H1 (cell line): ENCODE measurements at regions not wholly inside any gene's neighbourhood (a gene's known extent, or its start where the extent isn't known, plus 50 kb on each side); places are given as distances from the start of the nearest gene placed in this dataset.

ENCODE experiments used
- CTCF ChIA-PET: fragments of 300-600 bp; sonication (Branson Sonifier 250); formaldehyde crosslinking; loops from one replicate; lab custom pipeline; 2021; ENCODE audit not compliant: partially characterized antibody; lab: Charles Lee
- POLR2A ChIA-PET: fragments of 300-600 bp; sonication (Branson Sonifier 250); formaldehyde crosslinking; loops from one replicate; lab custom pipeline; 2021; ENCODE audit warnings: inconsistent platforms; ENCODE audit not compliant: partially characterized antibody; lab: Charles Lee
- DNase-seq, 2 experiments: peaks; one replicate each; pipeline versions ENCODE4 v3.0.0 to v3.0.0-alpha.2; 2010 to 2022; ENCODE audit warnings: low spot score in 2 of 2, low read depth in 1 of 2, mixed read lengths in 1 of 2
- FAIRE-seq: peaks from 2 replicates; lab custom pipeline; 2011; peaks lifted over from hg19 to GRCh38; lab: Jason Lieb, UNC
- H2AFZ ChIP-seq: 2 replicates; pipeline ENCODE4 v1.8.1; 2012; ENCODE audit warnings: low read length, inconsistent platforms
- H2AK5ac ChIP-seq: 2 replicates; pipeline ENCODE4 v1.6.1; 2013; ENCODE audit warnings: low read depth, low read length
- H2BK120ac ChIP-seq: replicated peaks from 2 replicates; pipeline ENCODE3; 2013; ENCODE audit warnings: low read depth, low read length, inconsistent platforms
- H2BK12ac ChIP-seq: 2 replicates; pipeline ENCODE4 v1.6.1; 2013; ENCODE audit warnings: low read depth, low read length
- H2BK15ac ChIP-seq: 2 replicates; pipeline ENCODE4 v1.6.1; 2013; ENCODE audit warnings: low read length
- H2BK20ac ChIP-seq: 2 replicates; pipeline ENCODE4 v1.6.1; 2013; ENCODE audit warnings: low read length
- H2BK5ac ChIP-seq: 2 replicates; pipeline ENCODE4 v1.6.1; 2013; ENCODE audit warnings: low read depth, low read length
- H3K14ac ChIP-seq: 2 replicates; pipeline ENCODE4 v1.6.1; 2013; ENCODE audit warnings: inconsistent platforms; ENCODE audit not compliant: insufficient read length
- H3K18ac ChIP-seq: 2 replicates; pipeline ENCODE4 v1.6.1; 2013; ENCODE audit warnings: low read length; ENCODE audit errors: extremely low read depth
- H3K23ac ChIP-seq: 2 replicates; pipeline ENCODE4 v1.6.1; 2013; ENCODE audit warnings: inconsistent platforms; ENCODE audit not compliant: insufficient read length
- H3K23me2 ChIP-seq: 2 replicates; pipeline ENCODE4 v1.6.1; 2013; ENCODE audit warnings: low read depth, low read length
- H3K27ac ChIP-seq: 2 replicates; pipeline ENCODE4 v1.6.1; 2011; ENCODE audit warnings: low read depth, low read length, inconsistent platforms
- H3K27me3 ChIP-seq, 4 experiments: replicated peaks in 1 of 4; 1 replicate in 1 of 4; 2 replicates in 3 of 4; pipeline versions ENCODE4 v1.6.1 to v1.8.1; 2011 to 2013; ENCODE audit warnings: low read length in 3 of 4, mild to moderate bottlenecking in 3 of 4, inconsistent platforms in 2 of 4, mixed read lengths in 2 of 4, moderate library complexity in 1 of 4; ENCODE audit not compliant: control insufficient read depth in 3 of 4, insufficient read depth in 3 of 4; ENCODE audit errors: extremely low read depth in 1 of 4
- H3K36me3 ChIP-seq, 4 experiments: 2 replicates each; pipeline versions ENCODE4 v1.6.1 to v1.8.1; 2011 to 2013; ENCODE audit warnings: mild to moderate bottlenecking in 4 of 4, low read length in 3 of 4, moderate library complexity in 2 of 4, control low read depth in 1 of 4, inconsistent platforms in 1 of 4; ENCODE audit not compliant: insufficient read depth in 4 of 4, control insufficient read depth in 2 of 4
- H3K4ac ChIP-seq: replicated peaks from 2 replicates; pipeline ENCODE3; 2013; ENCODE audit warnings: low read length, low read depth, mixed read lengths, inconsistent platforms; ENCODE audit not compliant: insufficient read length
- H3K4me1 ChIP-seq, 4 experiments: replicated peaks in 1 of 4; 1 replicate in 1 of 4; 2 replicates in 3 of 4; pipeline versions ENCODE4 v1.6.1 to v1.8.1; 2011 to 2013; ENCODE audit warnings: low read length in 3 of 4, inconsistent platforms in 2 of 4, mixed read lengths in 1 of 4; ENCODE audit not compliant: insufficient read depth in 4 of 4, control insufficient read depth in 3 of 4
- H3K4me2 ChIP-seq, 2 experiments: 2 replicates each; pipeline versions ENCODE4 v1.6.1 to v1.8.1; 2011 to 2013; ENCODE audit warnings: low read depth in 2 of 2, low read length in 2 of 2, control low read depth in 1 of 2, inconsistent platforms in 1 of 2, mild to moderate bottlenecking in 1 of 2; ENCODE audit not compliant: insufficient read depth in 1 of 2
- H3K4me3 ChIP-seq, 4 experiments: fragments of 200-600, 300-600 bp in 1 of 4; sonication (generic), shearing (Covaris generic), sonication (Bioruptor Twin) in 1 of 4; 2 replicates each; pipeline versions ENCODE4 v1.5.1 to v1.8.1; 2011 to 2016; ENCODE audit warnings: low read length in 4 of 4, low read depth in 3 of 4, control low read depth in 2 of 4, inconsistent platforms in 2 of 4, mild to moderate bottlenecking in 2 of 4, mixed read lengths in 1 of 4, moderate library complexity in 1 of 4; ENCODE audit not compliant: insufficient read depth in 2 of 4; ENCODE audit errors: extremely low read depth in 1 of 4
- H3K56ac ChIP-seq: replicated peaks from 2 replicates; pipeline ENCODE3; 2013; ENCODE audit warnings: low read depth, mild to moderate bottlenecking, mixed read lengths, low read length, inconsistent platforms; ENCODE audit not compliant: insufficient read length
- H3K79me1 ChIP-seq: 2 replicates; pipeline ENCODE4 v1.6.1; 2013; ENCODE audit warnings: low read depth, low read length, control low read depth
- H3K79me2 ChIP-seq, 2 experiments: 2 replicates each; pipeline versions ENCODE4 v1.6.1 to v1.8.1; 2012 to 2013; ENCODE audit warnings: low read length in 2 of 2, mild to moderate bottlenecking in 2 of 2, inconsistent platforms in 1 of 2; ENCODE audit not compliant: insufficient read depth in 2 of 2, control insufficient read depth in 1 of 2
- H3K9ac ChIP-seq, 4 experiments: replicated peaks in 1 of 4; 1 replicate in 1 of 4; 2 replicates in 3 of 4; pipeline versions ENCODE4 v1.6.1 to v1.8.1; 2011 to 2013; ENCODE audit warnings: low read depth in 3 of 4, low read length in 3 of 4, control low read depth in 2 of 4, mild to moderate bottlenecking in 2 of 4, moderate library complexity in 2 of 4, inconsistent platforms in 1 of 4; ENCODE audit errors: extremely low read depth in 1 of 4
- H3K9me3 ChIP-seq, 2 experiments: 2 replicates each; pipeline versions ENCODE4 v1.6.1 to v1.8.1; 2012 to 2013; ENCODE audit warnings: mild to moderate bottlenecking in 2 of 2, moderate library complexity in 2 of 2, control low read depth in 1 of 2, inconsistent platforms in 1 of 2, low read depth in 1 of 2, low read length in 1 of 2, mixed read lengths in 1 of 2; ENCODE audit not compliant: insufficient read depth in 2 of 2
- H4K20me1 ChIP-seq, 2 experiments: replicated peaks in 1 of 2; 2 replicates each; pipeline versions ENCODE3 to v1.8.1; 2011 to 2013; ENCODE audit warnings: inconsistent platforms in 2 of 2, low read length in 2 of 2, mild to moderate bottlenecking in 1 of 2; ENCODE audit not compliant: insufficient read depth in 2 of 2, control insufficient read depth in 1 of 2
- H4K5ac ChIP-seq: 2 replicates; pipeline ENCODE4 v1.6.1; 2013; ENCODE audit warnings: low read length, low read depth, mixed read lengths, inconsistent platforms; ENCODE audit not compliant: insufficient read length
- H4K8ac ChIP-seq: 2 replicates; pipeline ENCODE4 v1.8.0; 2013; ENCODE audit warnings: mild to moderate bottlenecking, moderate library complexity, low read length, inconsistent platforms; ENCODE audit not compliant: insufficient read depth; ENCODE audit errors: extremely low read depth
- H4K91ac ChIP-seq: replicated peaks from 2 replicates; pipeline ENCODE3; 2013; ENCODE audit warnings: low read length, mixed read lengths, inconsistent platforms; ENCODE audit not compliant: insufficient read length
- ATF2 ChIP-seq: IDR thresholded peaks from 2 replicates; pipeline ENCODE4 v1.6.1; 2012; ENCODE audit warnings: low read length, inconsistent platforms
- ATF3 ChIP-seq: IDR thresholded peaks from 2 replicates; pipeline ENCODE4 v1.6.1; 2011; ENCODE audit warnings: low read depth, mild to moderate bottlenecking, low read length; ENCODE audit not compliant: insufficient read depth
- CTCF ChIP-seq, 3 experiments: IDR thresholded peaks; 1 replicate in 2 of 3; 2 replicates in 1 of 3; pipeline versions ENCODE4 v1.5.1 to v1.6.1; 2011; ENCODE audit warnings: low read length in 3 of 3, mild to moderate bottlenecking in 3 of 3, inconsistent platforms in 2 of 3, low read depth in 1 of 3, moderate library complexity in 1 of 3; ENCODE audit not compliant: insufficient read depth in 1 of 3; ENCODE audit errors: control extremely low read depth in 1 of 3
- RAD21 ChIP-seq, 2 experiments: IDR thresholded peaks in 1 of 2; conservative IDR thresholded peaks in 1 of 2; 2 replicates each; pipeline ENCODE4 v1.6.1; 2011; ENCODE audit warnings: low read depth in 2 of 2, low read length in 2 of 2, improper control_type of control experiment in 1 of 2, inconsistent platforms in 1 of 2, mild to moderate bottlenecking in 1 of 2, moderate library complexity in 1 of 2
- TAF7 ChIP-seq: optimal IDR thresholded peaks from 2 replicates; pipeline ENCODE3; 2011; ENCODE audit warnings: low read depth, mild to moderate bottlenecking, inconsistent platforms, low read length, moderate library complexity, borderline replicate concordance
- TCF12 ChIP-seq: IDR thresholded peaks from 2 replicates; pipeline ENCODE4 v1.6.1; 2011; ENCODE audit warnings: low read depth, mild to moderate bottlenecking, low read length
- whole genome bisulfite sequencing, 2 experiments: shearing (Covaris generic) in 1 of 2; methylation state at CpG; one replicate each; pipeline versions ENCODE4 v1.1.6 to v1.1.7; 2013 to 2015; ENCODE audit warnings: low lambda C conversion rate in 2 of 2, mixed read lengths in 2 of 2, inconsistent platforms in 1 of 2, low coverage in 1 of 2, missing lambda C conversion rate in 1 of 2; ENCODE audit not compliant: insufficient replicate concordance in 2 of 2, insufficient coverage in 1 of 2, insufficient read length in 1 of 2; ENCODE audit errors: extremely low coverage in 1 of 2, missing lambda C conversion rate in 1 of 2; 5-methylcytosine and 5-hydroxymethylcytosine counted together

- H3K23ac ChIP-seq, result no peak overlapping the region
- H3K79me1 ChIP-seq, result no peaks in the 10 kb centered on the region
- H2BK120ac ChIP-seq, result no peak overlapping the region
- no peaks in the 10 kb centered on the region for H3K9me3 ChIP-seq
- FAIRE-seq (no peak), DNase-seq (peak in 1 of 2 experiments; percentile 59)
- no peaks in the 10 kb centered on the region for H3K79me2 ChIP-seq
- no peak overlapping the region for H3K4me2 ChIP-seq
- no peaks in the 10 kb centered on the region for H3K4me1 ChIP-seq
- no peak overlapping the region for H2AK5ac ChIP-seq
- no peak overlapping the region for H2AFZ ChIP-seq
- TF ChIP-seq RAD21 (IDR thresholded peaks at IDR 0.05 in 1 of 2, conservative IDR thresholded peaks at IDR 0.05 in 1 of 2; ENCODE audit: low read depth in 2 of 2, low read length in 2 of 2), result peak; percentile 88 to 93
- TF ChIP-seq ATF3, result no peak
- TF ChIP-seq ATF2, result no peak
- no peak for TF ChIP-seq TCF12
- no peak for TF ChIP-seq TAF7
- peak; percentile 51 to 71 (median 60) for TF ChIP-seq CTCF (IDR thresholded peaks at IDR 0.05; ENCODE audit: control extremely low read depth in 1 of 3, insufficient read depth in 1 of 3, low read depth in 1 of 3, low read length in 3 of 3)
- H3K27ac ChIP-seq, result no peak overlapping the region
- no peak overlapping the region for H2BK12ac ChIP-seq
- no peak overlapping the region for H3K4me3 ChIP-seq
- ChIA-PET POLR2A (no interaction called here), CTCF (interaction anchor here (0.5 to 1.5 kb wide), 18 partner anchors 10 to 1114 kb away, joined by 3 to 7 read pairs (median 3); no protein-coding TSS in a partner anchor)
- no peaks in the 10 kb centered on the region for H3K23me2 ChIP-seq
- H4K20me1 ChIP-seq, result no peaks in the 10 kb centered on the region
- H3K14ac ChIP-seq, result no peak overlapping the region
- H4K91ac ChIP-seq, result no peak overlapping the region
- H3K9ac ChIP-seq, result no peak overlapping the region
- no peaks in the 10 kb centered on the region for H3K36me3 ChIP-seq
- no peak overlapping the region for H4K5ac ChIP-seq
- H3K27me3 ChIP-seq, result peaks cover 0 to under 1% (median 0%) of the 10 kb centered on the region in 4 experiments; a peak in 1 of 7 replicates
- no peak overlapping the region for H2BK15ac ChIP-seq
- no peak overlapping the region for H3K56ac ChIP-seq
- no peak overlapping the region for H2BK5ac ChIP-seq
- no peak overlapping the region for H2BK20ac ChIP-seq
- H3K4ac ChIP-seq, result no peak overlapping the region
- H4K8ac ChIP-seq, result no peak overlapping the region
- no peak overlapping the region for H3K18ac ChIP-seq
- 60% methylated on average over 4 of the region's 4 CpGs; no CpG with 5 or more reads in 1 of the 2 experiments for WGBS, 2 experiments
Observed at GRCh38 chr2:129297430-129297829, 682.0 kb upstream of the RAB6C start.
